ENCODE measurements at regions not wholly inside any gene's neighbourhood (a gene's known extent, or its start where the extent isn't known, plus 50 kb on each side); places are given as distances from the start of the nearest gene placed in this dataset.
"Not testable (repeated sequence)": the region's sequence is repeated elsewhere in the genome, so short reads cannot be mapped to it uniquely, and the experiment has no call there.

DNA sequence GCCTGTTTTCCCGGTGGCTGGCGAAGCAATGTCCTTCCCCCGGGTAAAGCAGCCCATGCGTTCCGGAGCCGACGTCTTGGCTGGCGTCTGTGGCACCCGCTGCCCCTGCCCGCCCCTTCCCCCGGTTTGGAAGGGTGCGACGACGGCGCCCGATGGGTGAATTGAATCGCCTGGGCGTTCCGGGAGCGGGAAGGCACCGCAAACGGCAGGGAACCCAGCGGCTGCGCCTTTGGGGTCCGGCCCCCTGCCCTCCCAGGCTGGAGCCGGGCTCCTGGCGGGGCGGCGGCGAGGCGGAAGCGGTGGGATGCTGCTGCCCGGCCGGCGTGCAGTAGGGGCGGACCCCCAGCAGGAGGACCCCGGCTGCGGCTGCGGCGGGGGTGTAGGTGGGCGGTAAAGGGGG is 123.6 kb upstream of the RHOU start:
- not testable (repeated sequence) for DNase-seq (ENCODE audit: low read depth in 2 of 2)

DNA sequence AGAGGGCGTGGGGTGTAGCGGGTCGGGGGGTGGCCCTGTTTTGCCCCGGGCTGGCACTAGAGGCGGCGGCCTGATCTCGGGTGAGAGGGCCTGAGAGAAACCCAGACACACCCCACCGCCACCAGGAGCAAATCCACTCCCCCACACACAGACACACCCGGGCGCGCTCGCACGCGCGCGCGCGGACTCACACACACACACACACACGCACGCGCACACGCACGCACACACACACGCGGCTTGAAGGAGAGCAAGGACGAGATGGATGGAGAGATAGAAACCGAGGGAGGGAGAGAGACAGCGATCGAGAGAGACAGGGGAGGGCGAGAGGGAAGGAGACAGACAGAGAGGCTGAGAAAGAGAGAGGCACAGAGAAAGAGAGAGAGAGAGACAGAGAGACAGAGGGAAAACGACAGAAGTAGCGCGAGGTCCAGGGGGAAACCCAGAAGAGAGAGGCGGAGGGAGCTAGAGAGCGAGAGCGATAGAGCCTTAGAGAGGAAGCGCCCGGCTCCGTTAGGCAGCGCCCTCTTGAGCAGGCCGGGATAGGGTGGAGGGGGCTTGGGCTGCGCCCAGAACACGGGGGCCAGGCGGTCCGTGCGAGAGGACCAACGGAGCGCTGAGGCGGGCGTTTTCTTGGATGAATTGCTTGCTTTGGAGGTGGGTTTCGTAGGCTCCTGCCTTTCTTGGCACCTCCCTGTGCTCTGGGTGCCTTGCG is 113.1 kb upstream of the RHOU start:
- DNase-seq (ENCODE audit: low read depth in 2 of 2), result not testable (repeated sequence)

DNA sequence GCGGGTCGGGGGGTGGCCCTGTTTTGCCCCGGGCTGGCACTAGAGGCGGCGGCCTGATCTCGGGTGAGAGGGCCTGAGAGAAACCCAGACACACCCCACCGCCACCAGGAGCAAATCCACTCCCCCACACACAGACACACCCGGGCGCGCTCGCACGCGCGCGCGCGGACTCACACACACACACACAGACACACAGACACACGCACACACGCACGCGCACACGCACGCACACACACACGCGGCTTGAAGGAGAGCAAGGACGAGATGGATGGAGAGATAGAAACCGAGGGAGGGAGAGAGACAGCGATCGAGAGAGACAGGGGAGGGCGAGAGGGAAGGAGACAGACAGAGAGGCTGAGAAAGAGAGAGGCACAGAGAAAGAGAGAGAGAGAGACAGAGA is 108.8 kb upstream of the RHOU start:
- not testable (repeated sequence) for DNase-seq (ENCODE audit: low read depth in 2 of 2)

DNA sequence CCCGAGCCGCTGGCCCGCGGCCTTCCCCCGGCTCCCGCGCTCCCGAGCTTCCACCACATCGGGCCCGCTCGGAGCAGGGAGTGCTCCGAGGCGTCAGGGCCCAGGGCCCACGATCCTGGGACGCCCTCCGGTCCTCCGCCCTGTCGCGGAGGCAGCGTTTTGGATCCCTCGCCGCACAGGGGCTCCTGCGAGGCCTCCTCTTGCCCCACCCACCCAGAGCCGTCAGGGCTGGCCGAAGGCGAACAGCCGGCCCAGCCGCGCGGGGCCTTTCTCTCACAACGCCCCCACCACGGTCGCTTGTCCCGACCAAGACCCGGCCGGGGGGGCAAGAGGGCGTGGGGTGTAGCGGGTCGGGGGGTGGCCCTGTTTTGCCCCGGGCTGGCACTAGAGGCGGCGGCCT is 102.4 kb upstream of the RHOU start:
- DNase-seq (ENCODE audit: low read depth in 2 of 2), result not testable (repeated sequence)

DNA sequence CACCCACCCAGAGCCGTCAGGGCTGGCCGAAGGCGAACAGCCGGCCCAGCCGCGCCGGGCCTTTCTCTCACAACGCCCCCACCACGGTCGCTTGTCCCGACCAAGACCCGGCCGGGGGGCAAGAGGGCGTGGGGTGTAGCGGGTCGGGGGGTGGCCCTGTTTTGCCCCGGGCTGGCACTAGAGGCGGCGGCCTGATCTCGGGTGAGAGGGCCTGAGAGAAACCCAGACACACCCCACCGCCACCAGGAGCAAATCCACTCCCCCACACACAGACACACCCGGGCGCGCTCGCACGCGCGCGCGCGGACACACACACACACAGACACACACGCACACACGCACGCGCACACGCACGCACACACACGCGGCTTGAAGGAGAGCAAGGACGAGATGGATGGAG is 100.0 kb upstream of the RHOU start:
- DNase-seq (ENCODE audit: low read depth in 2 of 2), result not testable (repeated sequence)

DNA sequence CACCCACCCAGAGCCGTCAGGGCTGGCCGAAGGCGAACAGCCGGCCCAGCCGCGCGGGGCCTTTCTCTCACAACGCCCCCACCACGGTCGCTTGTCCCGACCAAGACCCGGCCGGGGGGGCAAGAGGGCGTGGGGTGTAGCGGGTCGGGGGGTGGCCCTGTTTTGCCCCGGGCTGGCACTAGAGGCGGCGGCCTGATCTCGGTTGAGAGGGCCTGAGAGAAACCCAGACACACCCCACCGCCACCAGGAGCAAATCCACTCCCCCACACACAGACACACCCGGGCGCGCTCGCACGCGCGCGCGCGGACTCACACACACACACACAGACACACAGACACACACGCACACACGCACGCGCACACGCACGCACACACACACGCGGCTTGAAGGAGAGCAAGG is 97.8 kb upstream of the RHOU start:
- DNase-seq (ENCODE audit: low read depth in 2 of 2), result not testable (repeated sequence)

DNA sequence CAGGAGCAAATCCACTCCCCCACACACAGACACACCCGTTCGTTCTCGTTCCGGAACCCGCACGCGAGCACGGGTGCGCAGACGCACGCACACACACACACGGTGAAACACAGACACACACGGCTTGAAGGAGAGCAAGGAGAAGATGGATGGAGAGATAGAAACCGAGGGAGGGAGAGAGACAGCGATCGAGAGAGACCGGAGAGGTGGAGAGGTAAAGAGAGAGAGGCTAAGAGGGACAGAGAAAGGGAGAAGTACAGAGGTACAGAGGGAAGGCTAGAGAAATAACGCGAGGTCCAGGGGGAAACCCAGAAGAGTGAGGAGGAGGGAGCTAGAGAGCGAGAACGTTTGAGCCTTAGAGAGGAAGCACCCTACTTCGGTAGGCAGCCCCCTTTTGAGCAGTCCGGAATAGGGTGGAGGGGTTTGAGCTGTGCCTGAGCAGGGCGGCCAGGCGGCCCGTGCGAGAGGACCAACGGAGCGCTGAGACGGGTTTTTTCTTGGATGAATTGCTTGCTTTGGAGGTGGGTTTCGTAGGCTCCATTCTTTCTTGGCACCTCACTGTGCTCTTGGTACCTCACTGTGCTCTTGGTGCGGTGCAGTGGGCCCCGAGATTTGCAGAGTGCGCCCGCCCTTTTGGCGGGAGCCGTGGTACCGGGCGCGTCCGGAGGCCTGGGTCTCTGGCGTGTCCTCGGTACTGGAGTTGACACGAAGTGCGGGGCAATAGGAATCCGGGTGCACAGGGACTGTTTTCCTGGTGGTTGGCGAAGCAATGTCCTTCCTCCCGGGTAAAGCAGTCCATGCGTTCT is 88.4 kb upstream of the RHOU start:
- no peak for DNase-seq (ENCODE audit: low read depth in 2 of 2)

DNA sequence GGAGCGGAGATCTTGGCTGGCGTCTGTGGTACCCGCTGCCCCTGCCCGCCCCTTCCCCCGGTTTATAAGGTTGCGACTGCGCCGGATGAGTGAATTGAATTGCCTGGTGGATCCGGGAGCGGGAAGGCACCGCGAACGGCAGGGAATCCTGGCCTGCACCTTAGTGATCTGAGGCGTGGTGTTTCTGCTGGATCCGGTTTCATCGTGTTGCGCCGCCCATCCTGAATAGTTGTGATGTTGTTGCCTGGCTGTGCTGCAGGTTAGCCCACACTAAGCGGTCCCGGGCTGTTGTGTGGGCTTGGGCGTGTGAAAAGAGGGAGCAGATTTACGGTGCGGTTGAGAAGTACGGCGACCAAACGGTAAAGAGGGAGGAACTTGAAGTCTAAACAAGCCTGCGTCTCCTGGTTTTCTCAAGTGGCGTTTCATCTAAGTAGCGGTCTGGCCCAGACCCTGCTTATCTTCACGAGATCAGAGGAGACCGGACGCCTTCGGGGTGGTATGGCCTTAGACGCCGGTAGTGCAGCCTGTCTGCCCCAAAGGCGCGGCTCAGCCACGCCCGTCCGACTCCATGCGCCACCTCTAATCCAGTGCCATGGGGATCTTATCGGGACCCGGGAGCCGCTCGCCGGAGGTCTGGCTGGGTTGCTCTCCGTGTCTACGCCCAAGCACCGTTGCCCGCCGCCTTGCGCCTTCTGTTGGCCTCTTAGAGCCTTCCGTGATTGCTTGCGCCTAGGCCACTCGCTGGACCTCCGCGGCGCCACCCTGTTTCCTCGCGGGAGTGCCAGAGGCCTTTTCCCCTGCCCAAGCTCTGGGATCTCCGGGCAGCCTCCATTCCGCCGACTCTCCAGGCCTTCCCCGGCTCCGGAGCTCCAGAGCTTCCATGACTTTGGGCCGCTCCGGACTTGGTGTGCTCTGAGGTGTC is 87.5 kb upstream of the RHOU start:
- no peak for DNase-seq (ENCODE audit: low read depth in 2 of 2)

DNA sequence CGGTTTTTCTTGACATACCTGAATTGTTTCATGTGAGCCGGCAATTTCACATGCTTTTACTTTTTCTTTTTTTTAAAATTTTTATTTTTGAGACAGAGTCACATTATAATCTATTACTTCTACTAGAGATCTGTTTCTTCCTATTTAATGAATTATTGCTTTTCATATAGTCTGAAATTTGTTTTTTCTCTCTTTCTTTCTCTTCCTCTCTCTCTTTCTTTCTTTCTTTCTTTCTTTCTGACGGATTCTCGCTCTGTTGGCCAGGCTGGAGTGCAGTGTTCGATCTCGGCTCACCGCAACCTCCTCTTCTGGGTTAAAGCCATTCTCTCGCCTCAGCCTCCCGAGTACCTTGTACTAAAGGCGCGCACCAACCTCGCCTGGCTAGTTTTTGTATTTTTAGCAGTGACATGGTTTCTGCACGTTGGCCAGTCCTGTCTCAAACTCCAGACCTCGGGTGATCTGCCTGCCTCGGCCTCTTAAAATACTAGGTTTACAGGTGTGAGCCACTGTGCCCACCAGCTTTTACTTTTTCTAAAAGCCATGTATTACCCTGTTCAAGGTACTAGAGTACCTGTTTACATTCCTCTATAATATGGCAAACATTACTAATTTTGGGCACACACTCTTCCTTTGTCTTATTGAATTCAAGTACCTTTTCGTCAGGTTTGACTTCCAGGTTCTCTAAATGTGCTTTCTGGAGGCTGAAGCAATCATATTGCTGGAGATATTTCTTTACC is 86.5 kb upstream of the RHOU start:
- DNase-seq (ENCODE audit: low read depth in 2 of 2), result no peak

DNA sequence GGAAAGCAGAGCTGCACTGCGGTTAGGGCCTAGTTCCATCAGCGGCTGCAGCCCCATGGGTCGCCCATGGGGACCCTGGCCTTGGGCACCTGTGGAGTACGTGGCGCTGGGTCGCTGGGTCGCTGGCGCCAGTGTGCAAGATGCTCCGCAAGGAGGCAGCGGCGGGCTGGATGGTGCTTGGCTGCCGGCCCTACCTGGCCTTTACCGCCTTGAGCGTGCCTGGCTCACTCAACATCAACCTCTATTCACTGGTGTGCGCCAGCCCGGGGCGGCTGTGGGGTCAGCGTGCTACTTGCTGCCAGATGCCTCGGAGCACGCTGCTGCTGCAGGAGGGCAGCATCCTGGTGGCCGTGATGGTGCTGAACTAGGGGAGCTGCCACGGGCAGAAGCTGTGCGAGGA is 85.1 kb upstream of the RHOU start:
- no peak for DNase-seq (ENCODE audit: low read depth in 2 of 2)

DNA sequence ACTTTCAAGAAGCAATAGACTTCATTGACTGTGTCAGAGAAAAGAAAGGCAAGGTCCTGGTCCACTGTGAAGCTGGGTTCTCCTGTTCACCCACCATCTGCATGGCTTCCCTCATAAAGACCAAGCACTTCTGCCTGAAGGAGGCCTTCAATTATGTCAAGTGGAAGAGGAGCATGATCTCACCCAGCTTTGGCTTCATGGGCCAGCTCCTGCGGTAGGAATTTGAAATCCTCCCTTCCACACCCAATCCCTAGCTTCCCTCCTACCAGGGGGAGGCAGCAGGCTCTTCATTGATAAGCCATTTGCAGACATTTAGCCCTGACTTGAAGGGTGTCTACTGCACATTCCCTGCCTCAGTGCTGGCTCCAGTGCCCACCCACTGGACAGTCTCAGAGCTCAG is 84.3 kb upstream of the RHOU start:
- no peak for DNase-seq (ENCODE audit: low read depth in 2 of 2)

DNA sequence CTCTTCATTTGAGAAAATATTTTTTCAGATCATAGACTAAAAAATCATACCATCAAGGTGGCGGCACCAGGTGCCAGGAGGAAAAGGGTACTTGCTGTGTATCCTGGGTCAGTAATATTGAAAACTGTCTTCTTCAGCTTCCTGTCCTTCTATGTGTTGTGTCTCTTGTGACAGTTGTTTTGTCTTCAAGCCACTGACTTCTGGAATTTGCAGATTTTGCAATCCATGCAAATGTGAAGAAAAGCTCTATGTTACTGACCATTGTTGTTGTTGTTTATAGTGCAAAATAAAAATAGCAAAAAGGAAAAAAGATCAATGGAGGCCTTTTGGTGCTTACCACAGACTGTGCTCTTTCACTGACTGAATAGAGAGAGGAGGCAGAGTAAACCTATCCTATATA is 83.2 kb upstream of the RHOU start:
- no peak for DNase-seq (ENCODE audit: low read depth in 2 of 2)

DNA sequence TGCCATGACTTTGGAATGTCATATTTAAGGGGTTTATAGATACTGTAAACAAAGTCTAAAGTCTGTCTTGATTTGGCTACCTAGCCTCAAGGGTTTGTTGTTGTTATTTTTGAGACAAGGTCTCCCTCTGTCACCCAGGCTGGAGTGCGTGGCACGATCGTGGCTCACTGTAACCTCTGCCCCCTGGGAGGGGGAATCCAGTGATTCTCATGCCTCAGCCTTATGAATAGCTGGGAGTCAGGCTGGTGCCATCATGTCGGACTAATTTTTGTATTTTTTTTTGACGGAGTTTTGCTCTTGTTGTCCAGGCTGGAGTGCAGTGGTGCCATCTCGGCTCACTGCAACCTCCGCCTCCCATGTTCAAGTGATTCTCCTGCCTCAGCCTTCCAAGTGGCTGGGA is 82.2 kb upstream of the RHOU start:
- not testable (repeated sequence) for DNase-seq (ENCODE audit: low read depth in 2 of 2)

DNA sequence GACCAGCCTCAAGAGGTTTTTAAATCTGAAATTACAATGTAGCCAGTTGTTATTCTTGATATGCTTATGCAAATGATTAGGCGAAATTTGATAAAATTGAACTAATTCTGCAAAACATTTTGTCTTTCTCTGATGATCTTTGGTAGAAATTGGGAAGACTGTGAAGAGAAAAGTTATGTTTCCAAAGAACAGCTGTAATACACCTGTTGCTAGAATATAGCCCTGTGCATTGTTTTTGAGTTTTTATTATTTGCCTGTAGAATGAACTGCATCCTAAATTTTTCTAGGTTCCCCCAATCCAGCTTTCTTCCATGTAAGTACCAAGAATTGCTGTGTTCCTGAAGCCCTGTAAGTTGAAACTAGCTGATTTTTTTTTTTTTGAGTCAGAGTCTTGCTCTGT is 81.5 kb upstream of the RHOU start:
- DNase-seq (ENCODE audit: low read depth in 2 of 2), result no peak

DNA sequence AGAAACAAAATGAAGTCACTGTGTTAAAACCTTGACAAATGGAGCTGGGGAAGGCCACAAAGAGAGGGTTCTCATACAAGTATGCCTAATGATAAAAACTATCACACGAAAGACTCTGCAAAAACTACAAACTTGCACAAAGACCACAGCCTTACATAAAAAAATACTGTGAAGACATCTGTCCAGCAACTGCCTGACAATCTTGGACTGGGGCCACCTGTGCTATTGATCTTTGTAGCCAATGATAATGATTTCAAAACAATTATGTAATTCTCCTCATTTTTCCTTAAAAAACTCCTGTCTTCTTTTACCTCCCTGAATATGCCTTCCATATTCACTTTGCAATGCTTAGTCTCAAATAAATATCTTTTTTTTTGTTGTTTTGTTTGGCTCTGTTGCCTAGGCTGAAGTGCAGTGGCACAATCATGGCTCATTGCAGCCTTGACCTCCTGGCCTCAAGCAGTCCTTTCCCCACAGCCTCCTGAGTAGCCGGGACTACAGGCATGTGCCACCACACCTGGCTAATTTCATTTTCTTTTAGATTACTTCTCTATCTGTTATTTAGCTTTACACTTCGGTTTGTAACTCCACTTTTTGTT is 79.4 kb upstream of the RHOU start:
- no peak for DNase-seq (ENCODE audit: low read depth in 2 of 2)

DNA sequence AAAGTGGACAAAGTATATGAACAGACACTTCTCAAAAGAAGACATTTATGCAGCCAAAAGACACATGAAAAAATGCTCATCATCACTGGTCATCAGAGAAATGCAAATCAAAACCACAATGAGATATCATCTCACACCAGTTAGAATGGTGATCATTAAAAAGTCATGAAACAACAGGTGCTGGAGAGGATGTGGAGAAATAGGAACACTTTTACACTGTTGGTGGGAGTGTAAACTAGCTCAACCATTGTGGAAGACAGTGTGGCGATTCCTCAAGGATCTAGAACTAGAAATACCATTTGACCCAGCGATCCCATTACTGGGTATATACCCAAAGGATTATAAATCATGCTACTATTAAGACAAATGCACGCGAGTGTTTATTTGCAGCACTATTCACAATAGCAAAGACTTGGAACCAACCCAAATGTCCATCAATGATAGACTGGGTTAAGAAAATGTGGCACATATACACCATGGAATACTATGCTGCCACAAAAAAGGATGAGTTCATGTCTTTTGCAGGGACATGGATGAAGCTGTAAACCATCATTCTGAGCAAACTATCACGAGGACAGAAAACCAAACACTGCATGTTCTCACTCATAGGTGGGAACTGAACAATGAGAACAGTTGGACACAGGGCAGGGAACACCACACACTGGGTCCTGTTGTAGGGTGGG is 73.1 kb upstream of the RHOU start:
- not testable (repeated sequence) for DNase-seq (ENCODE audit: low read depth in 2 of 2)

DNA sequence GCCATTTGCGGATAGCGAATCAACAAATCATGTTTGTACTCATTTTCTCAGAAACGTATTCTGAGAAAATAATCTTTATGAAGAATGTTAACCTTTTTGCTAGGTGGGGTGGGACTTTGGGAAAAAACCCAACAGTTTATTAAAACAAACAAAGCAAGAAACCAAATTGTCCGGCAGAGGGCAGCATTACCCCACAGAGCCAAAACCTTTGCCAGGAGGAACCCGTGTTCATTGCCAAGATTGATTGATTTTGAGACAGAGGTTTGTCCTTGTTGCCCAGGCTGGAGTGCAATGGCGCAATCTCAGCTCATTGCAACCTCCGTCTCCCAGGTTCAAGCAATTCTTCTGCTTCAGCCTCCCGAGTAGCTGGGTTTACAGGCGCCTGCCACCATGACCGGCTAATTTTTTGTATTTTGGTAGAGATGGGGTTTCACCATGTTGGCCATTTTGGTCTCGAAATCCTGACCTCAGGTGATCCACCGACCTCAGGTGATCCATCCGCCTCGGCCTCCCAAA is 70.8 kb upstream of the RHOU start:
- peak; percentile 50 to 73 for DNase-seq (ENCODE audit: low read depth in 2 of 2)

DNA sequence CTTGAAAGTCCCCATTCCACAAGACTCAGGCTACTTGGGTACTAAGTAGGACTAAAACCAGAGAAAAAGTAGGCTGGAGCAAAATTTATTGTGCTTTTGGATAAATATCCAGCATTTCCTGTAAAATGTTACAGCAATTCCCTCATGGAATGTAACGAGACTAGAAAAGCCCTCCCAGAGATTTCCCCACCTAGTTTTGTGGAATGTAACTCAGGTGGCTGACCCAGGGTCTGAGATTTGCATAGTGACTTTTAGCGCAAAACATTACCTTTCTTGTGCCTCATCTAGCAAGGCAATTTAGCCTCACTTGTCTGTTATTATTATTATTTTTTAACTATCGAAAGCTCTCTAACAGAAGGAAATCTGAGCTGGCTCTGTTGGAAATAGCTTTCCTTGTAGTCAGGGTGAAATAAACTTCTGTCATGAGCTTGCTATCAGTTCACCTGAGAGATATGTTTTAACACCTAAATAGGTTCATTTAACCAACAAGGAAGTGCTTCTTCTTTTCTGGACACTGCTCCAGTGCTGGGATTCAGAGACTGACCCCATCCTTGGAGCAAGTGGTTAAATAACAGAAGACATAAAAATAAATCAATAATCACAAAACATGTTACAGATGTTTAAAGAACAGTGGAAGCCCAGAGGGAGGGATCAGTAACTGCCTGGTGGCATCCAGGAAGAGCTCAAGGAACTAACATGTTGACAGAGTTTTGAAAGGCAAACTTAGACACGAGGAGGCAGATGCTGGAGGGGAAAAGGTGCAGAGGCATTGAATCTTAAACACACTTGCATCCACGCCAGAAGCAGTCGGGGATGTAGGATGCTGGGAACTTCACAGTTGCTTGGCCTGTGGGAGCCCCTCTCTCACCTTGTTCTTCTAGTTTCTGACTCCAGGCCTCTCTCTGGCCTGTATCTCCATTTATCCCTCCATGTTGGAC is 68.3 kb upstream of the RHOU start:
- no peak for DNase-seq (ENCODE audit: low read depth in 2 of 2)

DNA sequence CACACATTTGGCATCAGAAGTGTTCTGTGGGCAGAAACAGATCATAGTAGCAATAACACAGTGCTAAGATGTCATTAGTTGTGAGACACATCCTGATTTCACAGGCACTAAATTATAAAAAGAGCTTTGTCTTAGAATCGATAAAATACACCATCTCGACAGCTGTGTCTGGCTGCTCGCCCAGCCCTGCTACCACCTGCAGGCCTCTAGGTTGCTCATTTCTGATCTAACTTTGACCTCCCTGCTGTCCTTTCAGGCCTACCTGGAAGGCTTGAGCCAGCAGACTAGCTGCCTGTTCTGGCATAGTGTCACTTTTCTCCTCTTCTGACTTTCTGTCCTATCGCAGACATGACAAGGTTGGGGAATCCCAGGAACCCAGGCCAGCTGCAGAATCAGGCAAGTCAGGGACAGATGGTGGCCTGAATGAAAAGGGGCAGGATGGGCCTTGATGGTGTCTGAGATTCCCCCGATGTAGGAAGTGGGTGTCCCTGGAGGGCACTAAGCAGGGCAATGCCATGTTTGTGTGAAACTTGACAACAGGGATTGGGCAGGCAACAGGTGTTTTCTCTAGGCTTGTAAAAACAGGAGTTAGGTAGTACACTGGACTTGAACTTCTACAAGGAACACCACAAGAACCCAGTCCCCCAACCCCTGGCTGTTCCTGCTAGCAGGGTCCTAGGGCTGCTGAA is 66.6 kb upstream of the RHOU start:
- no peak for DNase-seq (ENCODE audit: low read depth in 2 of 2)

Measured in stimulated activated CD4-positive, alpha-beta T cell treated with anti-CD3 and anti-CD28 coated beads, Interleukin-1b, Interleukin-23, amount 100 ng/mL, for 1 hour (primary cell).